Central memory CD8-positive, alpha-beta T cell (primary cell): ENCODE measurements at regions not wholly inside any gene's neighbourhood (a gene's known extent, or its start where the extent isn't known, plus 50 kb on each side); places are given as distances from the start of the nearest gene placed in this dataset.

Experiments
- ATAC-seq: fragments of 150-1000 bp; cut with Tn5 transposase; replicated peaks from 2 replicates; pipeline ENCODE4 v1.10.0; 2022; ENCODE audit warnings: mild to moderate bottlenecking, moderate FRiP score, moderate number of reproducible peaks; ENCODE audit not compliant: poor library complexity, severe bottlenecking; ENCODE audit errors: extremely low read depth
- DNase-seq, 2 donors: peaks; one replicate each; pipeline ENCODE4 v3.0.0; 2021; ENCODE audit warnings: low spot score in 2 of 2
- H3K27ac Mint-ChIP-seq: one replicate; pipeline ENCODE4 v1.8.0; 2022; ENCODE audit warnings: low read depth, mild to moderate bottlenecking, moderate library complexity, mixed read lengths
- H3K27me3 Mint-ChIP-seq: one replicate; pipeline ENCODE4 v1.8.0; 2022; ENCODE audit warnings: mixed read lengths
- H3K36me3 Mint-ChIP-seq: one replicate; pipeline ENCODE4 v1.8.0; 2022; ENCODE audit warnings: mild to moderate bottlenecking, moderate library complexity, mixed read lengths; ENCODE audit not compliant: insufficient read depth
- H3K4me1 Mint-ChIP-seq: one replicate; pipeline ENCODE4 v1.8.0; 2022; ENCODE audit warnings: mixed read lengths
- H3K4me3 Mint-ChIP-seq: one replicate; pipeline ENCODE4 v1.8.0; 2022; ENCODE audit warnings: mild to moderate bottlenecking, moderate library complexity, mixed read lengths
- H3K9me3 Mint-ChIP-seq: one replicate; pipeline ENCODE4 v1.8.0; 2022; ENCODE audit warnings: mixed read lengths

DNA sequence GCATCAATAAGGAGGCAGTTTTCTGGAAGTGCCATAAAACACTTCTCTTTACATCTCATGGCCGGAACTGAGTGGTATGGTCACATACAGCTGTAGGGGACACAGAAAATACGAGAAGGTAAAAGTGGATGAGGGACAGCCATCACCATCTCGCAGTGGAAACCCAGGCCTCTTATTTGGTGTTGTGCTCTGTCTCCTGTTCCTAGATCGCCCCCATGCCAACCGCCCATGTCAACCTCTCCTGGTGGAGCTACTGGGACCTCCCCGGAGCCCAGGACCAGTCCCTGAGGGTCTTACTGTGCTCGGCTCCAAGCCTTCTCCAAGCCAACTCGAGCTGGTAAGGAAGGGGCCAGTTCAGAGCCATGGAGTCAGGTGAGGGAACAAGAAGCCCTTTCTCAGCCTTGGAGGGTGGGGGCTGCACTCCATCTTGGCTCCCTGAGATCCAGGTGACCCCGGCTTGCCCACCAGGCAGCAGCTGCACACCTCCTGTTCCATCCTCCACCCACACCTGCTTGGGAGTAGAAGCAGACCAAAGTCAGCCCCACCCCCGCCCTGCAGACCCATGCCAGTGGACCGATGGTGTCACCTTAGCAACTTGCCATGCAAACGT lies 149.0 kb upstream of the CST7 start:
- Mint-ChIP-seq H3K27ac (no peak overlapping the region), H3K4me1 (no peaks in the 10 kb centered on the region), H3K4me3 (no peak overlapping the region), H3K9me3 (no peaks in the 10 kb centered on the region), H3K27me3 (peaks cover 48% of the 10 kb centered on the region), H3K36me3 (no peaks in the 10 kb centered on the region)
- no peak for ATAC-seq
- DNase-seq = no peak

DNA sequence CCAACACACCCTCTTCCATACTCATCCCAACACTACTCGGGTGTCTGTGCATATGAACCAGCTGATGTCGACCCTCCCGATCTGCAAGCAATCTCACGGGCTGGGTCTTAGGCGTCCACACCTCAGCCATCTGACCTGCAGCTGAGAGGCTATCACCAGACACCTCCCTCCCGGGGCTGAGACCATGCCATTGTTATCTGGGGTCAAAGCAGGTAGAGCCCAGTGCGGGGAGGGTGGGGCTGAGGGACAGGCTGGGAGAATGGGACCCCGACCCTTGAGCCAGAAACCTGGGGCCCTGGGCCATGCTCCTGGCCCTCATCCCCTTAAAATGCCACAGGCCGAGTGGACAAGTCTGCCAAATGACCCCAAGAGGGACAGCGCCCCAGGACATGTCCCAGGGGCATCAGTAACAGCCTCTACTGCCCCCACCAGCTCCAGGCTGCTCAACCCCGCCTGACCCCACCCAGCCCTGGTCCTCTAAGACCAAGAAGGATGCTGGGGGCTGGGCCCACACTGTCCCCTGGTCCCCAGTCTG lies 146.7 kb upstream of the CST7 start:
- Mint-ChIP-seq H3K4me3 (no peak overlapping the region), H3K27me3 (peaks cover 30% of the 10 kb centered on the region), H3K4me1 (no peaks in the 10 kb centered on the region), H3K9me3 (no peaks in the 10 kb centered on the region), H3K36me3 (no peaks in the 10 kb centered on the region), H3K27ac (no peak overlapping the region)
- DNase-seq = no peak
- ATAC-seq = no peak

DNA sequence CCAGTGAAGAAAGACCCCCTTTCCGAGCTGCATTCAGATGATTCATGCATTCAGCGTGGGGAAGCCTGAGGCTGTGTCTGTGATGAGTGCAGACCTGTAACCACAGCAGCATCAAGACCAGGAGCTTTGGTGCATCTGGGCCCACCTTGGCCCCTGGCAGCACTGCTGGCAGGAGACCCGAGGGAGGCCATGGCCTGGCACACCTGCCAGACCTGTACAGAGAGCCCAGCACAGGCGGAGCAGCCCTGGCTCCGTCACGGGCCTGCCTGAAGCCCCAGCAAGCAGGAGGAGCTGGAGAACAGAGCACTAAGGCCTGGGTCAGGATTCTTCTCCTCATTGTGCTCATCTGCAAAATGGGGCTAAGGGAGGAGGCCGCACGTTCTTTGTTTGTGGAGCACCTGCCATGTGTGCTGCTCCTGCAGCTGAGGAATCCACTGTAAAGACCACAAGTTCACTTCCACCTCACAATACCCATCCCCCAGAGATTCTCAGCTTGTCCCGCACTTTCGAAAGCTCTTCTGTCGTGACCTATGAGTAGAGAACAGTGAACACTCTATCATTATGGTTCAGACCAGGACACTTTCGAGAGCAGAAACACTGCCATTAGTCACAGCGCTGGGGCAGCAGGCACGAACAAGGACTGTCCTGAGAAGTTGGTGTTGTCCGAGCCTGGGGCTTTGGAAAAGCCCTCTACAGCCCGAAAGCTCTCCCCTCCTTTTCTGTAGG lies 144.4 kb upstream of the CST7 start:
- no peak overlapping the region for H3K4me3 Mint-ChIP-seq
- H3K27me3 Mint-ChIP-seq = peaks cover 38% of the 10 kb centered on the region
- no peaks in the 10 kb centered on the region for H3K36me3 Mint-ChIP-seq
- no peaks in the 10 kb centered on the region for H3K9me3 Mint-ChIP-seq
- ATAC-seq (no peak), DNase-seq (no peak)
- no peak overlapping the region for H3K27ac Mint-ChIP-seq
- H3K4me1 Mint-ChIP-seq = peaks cover 9% of the 10 kb centered on the region

DNA sequence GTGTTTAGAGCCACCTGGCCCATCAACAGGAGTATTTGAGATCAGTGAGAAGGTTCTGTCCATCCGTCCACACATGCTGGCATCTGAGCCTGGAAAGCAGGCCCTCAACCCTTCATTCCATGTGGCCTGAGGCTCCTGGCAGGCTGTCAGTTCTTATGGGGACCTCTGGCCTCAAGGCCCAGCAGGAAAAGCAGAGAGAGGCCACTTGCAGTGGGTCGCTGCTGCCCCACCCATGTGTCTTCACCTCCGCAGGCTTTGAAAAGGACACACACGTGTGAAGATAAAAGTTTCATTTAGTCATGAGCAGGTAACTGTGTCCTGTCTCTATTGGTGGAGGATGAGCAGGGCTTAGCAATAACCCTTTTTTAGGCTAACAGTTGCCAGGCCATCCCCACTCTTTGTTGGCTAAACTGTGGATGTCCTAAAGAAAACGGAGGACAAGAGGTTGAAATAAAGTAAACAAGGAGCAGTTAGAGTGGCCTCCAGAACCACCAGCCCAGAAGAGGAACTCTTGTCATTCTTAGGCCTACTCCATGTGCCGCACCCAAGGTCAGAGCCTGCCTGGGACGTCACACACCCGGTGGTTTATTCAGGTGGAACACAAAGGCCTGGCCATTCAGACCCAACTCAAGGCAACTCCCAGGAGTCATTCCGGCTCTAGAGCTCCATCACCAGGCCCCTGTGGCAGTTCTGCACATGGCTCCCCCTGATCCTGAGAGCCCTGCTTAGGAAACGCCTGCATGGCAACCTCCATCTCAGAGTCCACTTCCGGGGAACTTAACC lies 143.4 kb upstream of the CST7 start:
- Mint-ChIP-seq H3K36me3 (no peaks in the 10 kb centered on the region), H3K4me1 (peaks cover 9% of the 10 kb centered on the region), H3K27me3 (peaks cover 34% of the 10 kb centered on the region), H3K4me3 (no peak overlapping the region), H3K9me3 (no peaks in the 10 kb centered on the region), H3K27ac (no peak overlapping the region)
- ATAC-seq = no peak
- DNase-seq = no peak

DNA sequence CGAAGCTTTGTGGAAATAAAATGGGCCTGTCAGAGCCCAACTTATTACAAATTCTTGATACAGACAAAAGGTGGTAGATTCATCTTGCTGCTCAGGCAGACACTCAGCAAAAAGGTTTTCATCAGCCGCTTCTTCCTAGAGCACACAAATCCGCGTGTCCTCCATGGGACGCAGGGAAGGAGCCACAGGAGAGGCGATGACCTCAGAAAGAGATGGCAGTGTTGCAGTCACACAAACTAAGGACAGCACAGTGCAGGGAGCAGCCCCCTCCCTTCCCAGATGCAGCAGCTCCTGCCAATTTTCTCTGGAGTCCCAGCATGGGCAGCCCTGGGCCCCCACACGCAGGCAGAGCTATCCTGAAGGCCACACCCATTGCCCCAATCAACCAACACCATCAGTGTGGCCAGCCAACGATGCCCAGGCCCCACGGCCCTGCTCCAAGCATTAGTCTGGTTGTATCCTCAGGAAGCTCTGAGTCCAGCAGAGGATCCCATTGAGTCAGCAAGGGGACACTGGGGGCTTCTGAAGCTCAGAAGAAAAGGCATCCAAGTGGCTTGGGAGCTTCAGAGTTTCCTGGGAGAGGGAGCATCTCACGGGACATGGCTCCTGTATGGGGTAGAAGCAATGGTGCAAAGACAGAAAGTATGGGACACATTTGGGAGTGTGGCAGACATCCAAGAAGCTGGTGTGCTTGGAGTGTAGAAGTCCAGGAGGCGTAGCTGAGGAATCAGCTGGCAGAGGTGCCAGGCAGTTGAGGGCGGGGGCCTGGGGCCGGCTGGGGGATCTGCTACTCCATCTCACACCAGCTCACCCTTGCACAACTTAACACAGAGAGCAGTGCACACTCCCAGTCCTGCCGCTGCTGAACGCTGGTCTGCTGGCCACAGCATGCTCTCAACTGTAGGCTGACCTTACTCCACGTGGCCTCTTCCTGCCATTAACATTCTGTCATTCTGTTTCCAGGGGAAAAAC lies 142.1 kb upstream of the CST7 start:
- Mint-ChIP-seq H3K4me1 (peaks cover 9% of the 10 kb centered on the region), H3K27me3 (peaks cover 29% of the 10 kb centered on the region), H3K27ac (no peak overlapping the region), H3K36me3 (no peaks in the 10 kb centered on the region), H3K4me3 (no peak overlapping the region), H3K9me3 (no peaks in the 10 kb centered on the region)
- ATAC-seq = no peak
- DNase-seq = no peak

DNA sequence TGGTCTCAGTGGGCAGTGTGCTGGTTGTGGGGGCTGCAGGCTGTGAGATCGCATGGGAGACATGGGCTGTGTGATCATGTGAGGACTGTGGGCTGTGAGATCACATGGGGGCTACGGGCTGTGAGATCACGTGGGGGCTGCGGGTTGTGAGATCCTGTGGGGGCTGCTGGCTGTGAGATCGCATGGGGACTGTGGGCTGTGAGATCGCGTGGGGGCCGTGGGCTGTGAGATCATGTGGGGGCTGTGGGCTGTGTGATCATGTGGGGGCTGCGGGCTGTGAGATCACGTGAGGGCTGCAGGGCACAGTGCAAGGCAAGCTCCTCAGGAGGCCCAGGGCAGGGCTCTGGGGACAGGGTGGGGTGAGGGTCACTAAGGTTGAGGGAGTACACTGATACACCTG lies 140.5 kb upstream of the CST7 start:
- peaks cover 5% of the 10 kb centered on the region for H3K9me3 Mint-ChIP-seq
- peaks cover 9% of the 10 kb centered on the region for H3K4me1 Mint-ChIP-seq
- ATAC-seq = no peak
- peaks cover 29% of the 10 kb centered on the region for H3K27me3 Mint-ChIP-seq
- no peak for DNase-seq
- H3K36me3 Mint-ChIP-seq = no peaks in the 10 kb centered on the region
- no peak overlapping the region for H3K27ac Mint-ChIP-seq
- H3K4me3 Mint-ChIP-seq = no peak overlapping the region

DNA sequence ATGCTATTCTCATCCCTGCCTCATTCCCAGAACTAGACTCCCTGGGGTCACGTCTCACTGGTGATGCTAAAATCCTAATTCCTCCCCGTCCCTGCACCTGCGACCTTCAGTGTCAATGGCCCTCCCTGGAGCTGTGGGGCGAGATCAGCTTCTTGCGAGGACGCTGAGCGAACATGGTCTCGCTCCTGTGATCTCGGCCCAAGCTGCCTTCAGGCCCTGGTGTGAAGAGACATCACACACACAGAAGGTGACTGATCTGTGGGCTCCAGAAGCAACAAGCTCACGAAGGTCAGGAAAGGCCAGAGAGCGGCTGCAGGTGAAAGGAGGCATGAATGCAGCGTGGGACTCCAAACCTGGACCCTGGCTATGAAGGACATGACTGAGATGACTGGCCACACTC lies 139.5 kb upstream of the CST7 start:
- no peak overlapping the region for H3K27ac Mint-ChIP-seq
- H3K4me3 Mint-ChIP-seq = no peak overlapping the region
- ATAC-seq = no peak
- DNase-seq = no peak
- H3K27me3 Mint-ChIP-seq = peaks cover 33% of the 10 kb centered on the region
- H3K9me3 Mint-ChIP-seq = peaks cover 5% of the 10 kb centered on the region
- H3K36me3 Mint-ChIP-seq = no peaks in the 10 kb centered on the region
- peaks cover 9% of the 10 kb centered on the region for H3K4me1 Mint-ChIP-seq

DNA sequence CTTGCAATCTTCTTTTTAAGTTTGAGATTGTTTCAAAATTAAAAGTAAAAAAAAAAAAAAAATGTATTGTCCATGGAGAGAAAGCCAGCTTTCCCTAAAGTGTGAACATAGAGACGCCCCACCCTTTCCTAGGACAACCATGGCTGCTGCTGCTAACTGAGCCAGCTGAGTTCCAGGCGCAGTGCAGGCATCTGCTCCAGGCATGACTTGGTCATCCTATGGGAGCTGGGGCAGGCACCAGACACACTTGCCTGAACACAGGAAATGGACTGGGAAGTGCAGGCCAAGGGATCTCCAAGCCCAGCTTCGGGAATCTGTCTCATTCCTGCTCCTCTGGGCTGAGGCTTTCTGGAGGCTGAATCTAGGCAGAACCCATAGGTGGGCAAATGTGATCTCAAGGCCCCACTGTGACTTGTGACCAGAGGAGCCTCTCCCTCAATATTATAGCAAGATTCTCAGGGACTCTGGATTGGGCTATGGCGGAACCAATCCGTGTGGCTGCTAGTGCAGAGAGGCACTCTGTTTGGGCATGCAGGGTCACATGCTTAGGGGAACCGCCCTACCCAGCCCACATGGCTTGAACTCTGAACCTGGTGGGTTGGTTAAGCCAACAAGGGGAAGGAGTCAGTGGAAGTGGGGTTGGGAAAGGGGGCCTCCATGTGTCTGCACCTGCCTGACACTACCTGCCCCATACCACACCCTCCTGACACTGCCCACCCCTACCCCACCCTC lies 138.2 kb upstream of the CST7 start:
- DNase-seq (no peak), ATAC-seq (no peak)
- Mint-ChIP-seq H3K4me1 (peaks cover 9% of the 10 kb centered on the region), H3K4me3 (no peak overlapping the region), H3K9me3 (peaks cover 5% of the 10 kb centered on the region), H3K27me3 (peaks cover 45% of the 10 kb centered on the region), H3K36me3 (no peaks in the 10 kb centered on the region), H3K27ac (no peak overlapping the region)

DNA sequence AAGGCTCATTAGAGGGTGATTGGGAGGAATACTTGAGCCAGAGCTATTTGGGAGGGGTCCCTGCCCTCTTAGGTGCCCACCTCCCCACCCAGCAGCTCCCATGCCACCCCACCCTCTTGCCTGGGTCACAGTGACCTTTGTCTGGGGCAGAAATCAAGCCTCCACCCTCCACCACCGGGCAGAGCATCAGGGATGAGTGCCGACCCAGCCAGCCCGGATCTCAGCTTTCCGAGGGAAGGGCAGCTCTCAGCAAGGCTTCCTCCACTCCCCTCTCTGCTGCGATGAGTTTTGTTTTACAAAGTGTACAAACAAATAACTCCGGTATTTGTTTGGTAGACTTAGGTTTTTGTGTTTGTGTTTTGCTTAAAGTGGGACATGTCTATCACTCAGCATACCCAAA lies 136.7 kb upstream of the CST7 start:
- H3K9me3 Mint-ChIP-seq = peaks cover 5% of the 10 kb centered on the region
- no peak overlapping the region for H3K4me3 Mint-ChIP-seq
- no peaks in the 10 kb centered on the region for H3K36me3 Mint-ChIP-seq
- H3K4me1 Mint-ChIP-seq = peaks cover 9% of the 10 kb centered on the region
- H3K27ac Mint-ChIP-seq = no peak overlapping the region
- no peak for ATAC-seq
- no peak for DNase-seq
- H3K27me3 Mint-ChIP-seq = peaks cover 56% of the 10 kb centered on the region

DNA sequence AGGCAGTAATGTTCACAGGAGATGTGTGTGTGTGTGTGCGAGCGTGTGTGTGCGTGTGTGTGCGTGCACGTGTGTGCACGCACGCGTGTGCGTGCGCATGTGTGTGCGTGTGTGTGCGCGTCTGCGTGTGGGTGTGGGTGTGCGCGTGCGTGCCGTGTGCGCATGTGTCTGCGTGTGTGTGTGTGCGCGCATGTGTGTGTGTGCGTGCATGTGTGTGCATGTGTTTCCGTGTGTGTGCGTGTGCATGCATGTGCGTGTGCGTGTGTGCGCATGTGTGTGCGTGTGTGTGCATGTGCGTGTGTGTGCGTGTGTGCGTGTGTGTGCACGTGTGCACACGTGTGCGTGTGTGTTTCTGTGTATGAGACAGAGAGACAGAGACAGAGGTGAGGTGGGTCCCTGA lies 136.0 kb upstream of the CST7 start:
- ATAC-seq (no peak), DNase-seq (no peak)
- Mint-ChIP-seq H3K4me3 (no peak overlapping the region), H3K9me3 (peaks cover 5% of the 10 kb centered on the region), H3K4me1 (peaks cover 9% of the 10 kb centered on the region), H3K36me3 (no peaks in the 10 kb centered on the region), H3K27me3 (peaks cover 59% of the 10 kb centered on the region), H3K27ac (no peak overlapping the region)

DNA sequence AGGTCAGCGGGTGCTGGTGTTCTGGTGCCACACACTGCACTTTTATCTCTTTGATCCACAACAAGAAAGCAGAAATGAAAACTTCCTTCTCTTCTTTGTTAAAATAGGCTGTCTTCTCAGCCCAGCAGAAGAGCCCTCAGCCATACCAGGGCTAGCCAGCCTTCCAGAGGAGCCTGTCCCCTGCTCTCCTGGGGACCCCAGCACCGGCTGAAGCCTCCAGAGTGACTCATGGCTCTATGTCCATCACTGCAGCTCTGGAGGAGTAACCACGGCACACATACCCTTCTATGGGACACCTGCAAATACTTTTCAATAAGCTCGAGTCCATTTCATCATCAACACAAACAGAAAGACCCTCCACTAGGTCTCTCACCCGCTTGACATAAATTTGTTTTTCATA lies 135.6 kb upstream of the CST7 start:
- Mint-ChIP-seq H3K27ac (no peak overlapping the region), H3K4me1 (peaks cover 6% of the 10 kb centered on the region), H3K4me3 (no peak overlapping the region), H3K9me3 (peaks cover 5% of the 10 kb centered on the region), H3K27me3 (peaks cover 56% of the 10 kb centered on the region), H3K36me3 (no peaks in the 10 kb centered on the region)
- DNase-seq (no peak), ATAC-seq (no peak)
